GM08714 (cell line): ENCODE measurements at regions not wholly inside any gene's neighbourhood (a gene's known extent, or its start where the extent isn't known, plus 50 kb on each side); places are given as distances from the start of the nearest gene placed in this dataset.

ENCODE experiments used
- H3K4me3 ChIP-seq: fragments of 200-500 bp; sonication (Bioruptor generic); 2 replicates; pipeline ENCODE4 v1.5.1; 2014; ENCODE audit warnings: mild to moderate bottlenecking, low read length, inconsistent platforms
- ZNF274 ChIP-seq: IDR thresholded peaks from 2 replicates; pipeline ENCODE4 v1.6.1; 2012; ENCODE audit warnings: mild to moderate bottlenecking, low read depth, low read length

DNA sequence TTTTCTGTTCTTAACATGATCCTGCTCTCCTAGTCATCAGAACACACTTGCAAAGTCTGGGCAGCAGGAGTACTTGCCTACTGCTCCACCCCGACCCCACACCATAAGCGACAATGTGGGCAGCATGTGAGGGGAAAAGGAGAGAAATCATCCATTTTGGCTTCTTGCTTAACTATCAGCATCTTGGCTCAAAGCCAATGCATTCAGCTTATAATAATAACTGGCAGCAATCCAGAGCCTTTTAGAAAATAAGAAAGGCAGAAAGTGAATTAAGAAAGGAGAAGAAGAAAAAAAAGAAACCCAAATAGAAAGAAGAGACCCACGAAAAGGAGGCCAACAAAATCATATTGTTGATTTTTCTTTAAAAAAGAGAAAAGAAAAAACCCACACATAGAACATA lies 930.8 kb downstream of the BCL11B start:
- TF ChIP-seq ZNF274: no peak
- H3K4me3 ChIP-seq: no peak overlapping the region

DNA sequence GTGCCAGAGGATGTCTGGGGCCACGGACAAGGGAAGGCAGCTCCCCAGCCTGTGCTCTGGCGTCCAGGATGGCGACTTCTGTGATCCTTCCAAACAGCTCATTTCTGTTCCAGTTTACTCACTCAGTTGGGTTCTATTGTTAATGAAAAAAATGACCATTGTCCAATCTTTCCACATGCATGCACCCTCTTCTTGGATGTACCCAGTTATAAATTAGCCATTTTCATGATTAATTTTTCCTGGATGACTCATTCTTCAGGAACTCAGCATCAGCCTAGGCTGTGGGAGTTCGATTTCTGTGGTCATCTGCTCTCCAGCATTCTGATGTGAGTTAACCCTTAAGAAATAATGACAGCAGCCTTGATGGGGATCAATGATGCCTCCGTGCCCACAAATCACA lies 926.8 kb downstream of the BCL11B start:
- H3K4me3 ChIP-seq: no peak overlapping the region
- no peak for TF ChIP-seq ZNF274

DNA sequence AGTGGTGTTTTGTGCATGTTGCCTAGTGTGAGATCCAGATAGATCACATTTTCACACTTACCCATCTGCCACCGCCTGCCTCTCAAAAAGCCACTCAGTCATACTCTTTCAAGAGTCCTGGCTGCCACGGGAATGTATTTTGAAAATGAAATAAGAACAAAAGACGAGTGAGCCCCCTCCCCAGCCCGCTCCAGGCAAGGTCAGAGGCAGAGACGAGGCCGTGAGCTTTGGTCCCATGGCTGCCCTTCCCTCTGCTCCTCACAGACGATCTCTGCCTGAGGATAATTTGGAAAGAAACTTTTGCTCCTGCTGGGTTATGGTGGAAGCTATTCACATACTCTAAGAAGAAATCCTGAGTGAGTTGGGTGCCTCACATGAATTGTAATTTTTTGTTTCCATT lies 924.3 kb downstream of the BCL11B start:
- H3K4me3 ChIP-seq: no peak overlapping the region
- no peak for TF ChIP-seq ZNF274

DNA sequence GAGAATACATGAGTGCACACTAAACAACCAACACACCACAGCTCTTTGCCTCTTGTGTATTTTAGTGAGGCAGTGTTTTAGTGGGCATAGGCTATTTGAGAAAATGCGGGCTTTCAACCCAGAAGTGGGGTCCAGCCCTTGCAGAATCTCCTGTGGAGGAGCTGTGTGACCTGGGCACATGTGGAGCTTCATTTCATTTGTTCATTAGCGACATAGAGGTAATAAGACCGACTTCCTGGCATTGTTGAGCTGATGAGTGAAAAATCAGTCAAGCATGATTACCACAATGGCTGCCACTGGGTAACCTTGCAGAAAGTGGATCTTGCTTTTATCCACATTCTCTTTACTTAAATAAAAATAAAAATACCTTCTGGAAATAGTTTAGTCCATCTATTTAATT lies 923.5 kb downstream of the BCL11B start:
- no peak overlapping the region for H3K4me3 ChIP-seq
- no peak for TF ChIP-seq ZNF274

DNA sequence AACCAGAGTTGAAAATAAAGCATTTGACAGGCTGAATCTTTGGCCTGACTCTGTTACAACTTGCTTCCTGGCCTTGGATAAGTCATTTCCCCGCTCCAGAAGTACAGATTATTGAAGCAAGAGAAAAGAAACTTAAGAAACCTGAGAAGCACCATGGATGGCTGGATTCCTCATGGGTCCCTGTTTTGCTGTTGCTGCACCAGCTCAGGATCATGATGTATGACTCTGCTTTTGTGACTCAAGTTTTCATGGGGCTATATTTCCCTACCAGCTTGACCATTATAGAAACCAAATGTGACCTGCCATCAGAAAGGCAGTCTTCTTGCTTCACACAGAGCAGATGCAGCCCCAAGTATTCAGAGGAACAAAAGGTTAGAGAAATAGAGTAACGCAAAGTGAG lies 921.8 kb downstream of the BCL11B start:
- H3K4me3 ChIP-seq: no peak overlapping the region
- TF ChIP-seq ZNF274: no peak

DNA sequence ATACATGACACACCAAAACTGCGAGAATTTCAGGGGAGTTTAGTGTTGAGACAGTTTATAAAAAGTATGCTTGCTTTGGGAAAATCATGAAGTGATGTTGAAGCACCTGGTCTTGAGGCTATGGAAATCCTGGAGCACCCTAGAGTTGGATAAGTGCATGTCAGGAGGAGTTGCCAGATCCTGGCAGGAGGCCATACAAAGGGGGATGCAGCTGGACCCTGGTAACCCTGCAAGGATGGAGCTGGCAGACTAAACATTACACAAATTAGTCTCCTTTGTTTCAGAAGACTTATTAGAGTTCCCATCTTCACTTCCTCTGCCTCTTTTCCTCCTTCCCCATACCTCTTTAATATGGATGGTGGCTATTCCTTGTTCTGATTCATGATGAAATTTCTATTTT lies 907.0 kb downstream of the BCL11B start:
- TF ChIP-seq ZNF274: no peak
- H3K4me3 ChIP-seq: no peak overlapping the region

DNA sequence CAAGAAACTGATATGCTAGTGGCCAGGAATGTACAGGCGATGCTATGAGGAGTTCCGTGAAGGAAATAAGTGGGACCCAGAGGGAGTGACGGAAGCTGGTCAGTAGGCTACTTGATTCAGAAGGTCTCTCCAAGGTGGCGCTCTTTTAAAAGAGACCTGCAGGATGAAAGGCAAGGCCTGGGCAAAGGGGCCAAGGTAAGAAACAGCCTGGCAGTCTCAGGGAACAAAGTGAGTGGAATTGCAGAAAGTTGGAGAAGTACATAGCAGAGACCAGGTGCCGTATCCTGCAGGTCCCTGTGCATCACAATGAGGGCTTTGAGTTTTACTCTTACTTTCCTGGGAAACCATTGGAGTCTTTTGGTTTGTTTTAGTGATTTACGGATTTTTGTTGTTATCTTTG lies 905.6 kb downstream of the BCL11B start:
- H3K4me3 ChIP-seq: no peak overlapping the region
- TF ChIP-seq ZNF274: no peak

DNA sequence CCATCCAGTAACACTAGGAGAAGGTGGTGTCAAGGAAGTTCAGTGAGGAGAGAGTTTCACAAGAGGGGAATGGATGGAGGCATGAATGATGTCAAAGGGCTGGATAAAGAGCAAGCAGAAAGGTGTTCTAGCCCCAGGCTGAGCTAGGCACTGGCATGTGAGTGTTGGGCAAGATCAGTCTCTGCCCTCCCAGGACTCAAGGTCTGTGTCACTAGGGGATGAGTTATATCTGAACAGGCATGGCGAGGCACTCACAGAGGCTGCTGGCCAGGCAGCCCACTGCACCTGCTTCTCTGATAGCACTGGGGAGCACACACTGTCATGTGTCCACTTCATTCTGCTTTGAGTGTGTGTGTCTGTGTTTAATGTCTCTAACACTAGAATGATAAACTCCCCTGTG lies 903.8 kb downstream of the BCL11B start:
- H3K4me3 ChIP-seq: no peak overlapping the region
- no peak for TF ChIP-seq ZNF274

DNA sequence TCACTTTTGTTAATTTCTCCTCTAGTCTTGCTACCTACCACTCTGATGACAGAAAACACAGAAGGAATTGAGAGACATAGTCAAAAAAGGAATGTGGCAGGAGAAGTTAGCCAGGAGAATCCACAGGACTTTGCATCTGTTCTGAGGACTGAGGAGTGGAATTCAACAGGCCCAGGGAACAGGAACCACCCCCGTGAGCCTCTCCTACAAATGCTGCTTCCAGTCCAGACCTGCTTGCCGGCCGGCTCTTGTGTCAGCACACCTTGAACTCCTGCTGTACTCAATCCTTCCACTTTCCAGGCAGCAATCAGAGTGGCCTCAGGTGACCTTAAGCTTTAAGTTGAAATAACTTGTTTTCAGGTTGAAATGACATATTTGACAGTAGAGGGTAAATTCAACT lies 903.1 kb downstream of the BCL11B start:
- no peak overlapping the region for H3K4me3 ChIP-seq
- no peak for TF ChIP-seq ZNF274

DNA sequence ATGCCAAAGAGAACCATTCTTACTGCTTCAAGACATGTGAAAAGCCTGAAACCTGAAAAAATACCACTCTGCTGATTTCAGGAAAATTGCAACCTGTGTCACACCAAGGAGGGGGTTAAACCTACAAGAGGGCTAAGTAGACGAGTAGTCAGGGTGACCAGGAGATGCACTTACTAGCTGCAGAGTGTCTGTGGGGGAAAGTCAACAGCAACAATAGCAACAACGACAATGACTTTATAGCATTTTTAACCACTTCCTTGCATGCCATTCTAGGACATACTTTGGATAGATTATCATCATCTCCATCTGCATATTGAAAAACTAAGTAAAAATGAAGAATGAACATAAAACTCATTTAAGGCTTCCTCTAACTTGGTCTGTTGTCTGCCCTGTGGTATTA lies 902.7 kb downstream of the BCL11B start:
- H3K4me3 ChIP-seq: no peak overlapping the region
- TF ChIP-seq ZNF274: no peak

DNA sequence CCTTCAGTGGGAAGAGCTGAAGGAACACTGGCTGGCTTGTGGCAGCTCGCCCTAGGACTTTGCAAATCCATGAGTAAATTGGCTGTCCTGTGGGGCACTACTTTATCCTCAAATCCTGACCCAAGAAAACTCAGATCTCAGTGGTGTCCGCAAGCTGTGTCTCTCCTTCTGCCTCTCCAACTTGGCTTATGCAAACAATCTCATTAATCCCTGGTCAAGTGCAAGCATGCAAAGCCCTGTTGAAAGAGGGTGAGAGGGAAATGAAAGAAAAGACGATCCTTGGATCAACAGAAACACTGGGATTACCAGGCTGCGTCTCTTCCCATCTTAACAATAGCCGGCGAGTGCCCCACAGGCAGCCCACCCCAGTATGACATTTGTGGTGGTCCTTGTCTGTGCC lies 901.6 kb downstream of the BCL11B start:
- no peak for TF ChIP-seq ZNF274
- H3K4me3 ChIP-seq: no peak overlapping the region

DNA sequence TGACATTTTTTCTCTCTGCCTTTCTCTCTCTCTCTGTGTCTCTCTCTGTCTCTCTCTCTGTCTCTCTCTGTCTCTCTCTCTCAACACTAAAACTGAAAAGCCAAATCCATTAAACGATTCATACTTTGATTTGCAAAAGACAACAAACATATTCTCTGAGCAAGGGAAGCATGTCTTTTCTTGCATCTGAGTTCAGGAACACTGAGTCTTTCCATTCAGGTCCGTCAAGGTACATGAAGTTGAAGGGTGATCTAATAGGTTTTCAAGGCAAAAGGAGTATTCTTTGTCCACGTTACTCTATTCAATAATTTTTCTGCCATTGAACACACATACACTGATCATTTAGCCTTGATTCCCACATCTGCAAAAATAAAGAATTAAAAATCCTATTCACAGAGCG lies 900.9 kb downstream of the BCL11B start:
- no peak overlapping the region for H3K4me3 ChIP-seq
- no peak for TF ChIP-seq ZNF274

DNA sequence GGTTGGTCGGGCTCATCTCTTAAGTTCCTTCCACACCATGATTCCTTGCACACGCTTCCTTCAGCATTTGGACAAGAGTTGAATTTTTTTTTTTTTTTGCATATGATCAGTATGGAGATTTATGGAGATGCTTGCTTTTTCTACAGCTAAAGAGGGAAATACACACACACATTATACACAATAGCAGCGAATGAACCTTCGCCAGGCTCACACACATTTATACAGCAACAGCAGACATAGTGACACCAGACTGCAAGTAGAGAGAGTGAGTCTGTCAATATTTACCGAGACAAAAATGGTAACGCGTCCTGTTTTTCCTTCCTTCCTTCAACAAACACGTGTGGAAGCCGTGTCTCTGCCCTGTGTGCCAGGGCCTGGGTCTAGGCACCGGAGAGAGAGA lies 897.9 kb downstream of the BCL11B start:
- no peak overlapping the region for H3K4me3 ChIP-seq
- no peak for TF ChIP-seq ZNF274

DNA sequence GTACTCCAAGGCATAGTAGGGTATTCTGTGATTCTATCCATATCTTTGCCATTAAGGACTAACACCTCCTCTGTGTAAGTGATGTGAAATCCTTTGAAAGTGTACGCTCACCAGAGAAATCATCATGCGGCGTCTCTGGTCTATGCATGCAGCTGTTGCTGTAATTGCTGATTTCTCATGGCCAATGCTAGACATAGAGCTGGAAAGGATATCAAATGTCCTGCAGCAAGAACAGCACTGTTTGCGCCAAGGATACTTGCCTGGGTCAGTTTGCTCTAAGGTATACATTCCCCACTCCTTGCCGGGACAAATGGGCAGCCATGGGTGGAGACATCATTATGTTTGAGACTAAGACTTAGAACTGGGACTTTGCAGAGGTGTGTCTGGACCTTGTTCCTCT lies 896.4 kb downstream of the BCL11B start:
- no peak for TF ChIP-seq ZNF274
- no peak overlapping the region for H3K4me3 ChIP-seq

DNA sequence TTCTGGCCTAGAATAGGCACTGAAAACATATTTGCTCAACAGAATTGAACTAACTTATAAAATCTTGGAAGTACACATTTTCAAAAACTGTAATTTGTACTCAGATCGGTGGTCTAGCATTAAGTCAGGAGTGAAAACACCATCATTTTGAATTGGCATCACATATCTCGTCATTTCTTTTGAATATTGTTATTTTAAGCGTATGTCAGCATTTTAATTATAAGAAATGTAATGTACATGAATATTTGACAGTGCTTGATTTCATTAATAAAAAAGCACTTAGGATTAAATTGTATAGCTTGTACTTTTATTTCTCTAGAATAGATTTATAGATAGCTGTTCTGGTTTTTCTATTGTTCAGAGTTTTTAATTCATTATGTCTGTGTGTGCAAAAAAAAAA lies 892.2 kb downstream of the BCL11B start:
- no peak for TF ChIP-seq ZNF274
- no peak overlapping the region for H3K4me3 ChIP-seq

DNA sequence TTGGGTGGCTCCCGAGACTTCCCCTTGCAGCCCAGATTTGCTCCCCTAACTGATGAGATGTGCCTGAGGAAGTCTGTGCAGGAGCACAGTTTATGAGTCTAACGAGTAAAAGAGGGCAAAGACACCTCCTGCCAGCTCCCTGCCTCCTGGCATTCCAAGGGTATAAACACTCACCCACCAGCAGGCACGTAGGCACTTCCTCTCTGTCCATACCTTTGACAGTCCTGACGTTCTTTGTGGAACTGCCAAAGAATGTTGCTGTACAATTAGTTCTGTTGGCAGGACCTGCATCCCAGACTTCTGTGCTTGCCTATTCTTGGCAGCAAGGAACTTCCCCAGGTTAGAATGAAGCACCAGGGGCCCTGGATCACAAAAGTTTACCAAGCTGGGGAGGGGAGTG lies 889.3 kb downstream of the BCL11B start:
- no peak overlapping the region for H3K4me3 ChIP-seq
- no peak for TF ChIP-seq ZNF274

DNA sequence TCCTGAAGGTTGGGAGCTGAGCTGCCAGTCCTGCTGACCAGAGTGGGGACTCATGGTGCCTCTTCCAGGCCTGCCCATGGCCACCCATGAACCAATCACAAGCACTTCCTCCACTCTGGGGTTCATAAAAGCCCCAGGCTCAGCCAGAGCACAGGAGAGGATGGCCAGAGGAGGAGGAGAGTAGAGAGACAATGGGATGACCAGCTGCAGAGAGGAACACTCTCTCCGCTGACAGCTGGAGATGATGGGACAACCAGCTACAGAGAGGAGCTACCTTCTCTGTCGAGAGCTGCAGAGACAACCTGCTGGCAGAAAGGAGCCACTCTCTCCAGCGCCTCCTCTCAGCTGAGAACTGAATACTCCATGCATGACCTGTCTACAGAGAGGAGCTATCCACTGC lies 886.1 kb downstream of the BCL11B start:
- TF ChIP-seq ZNF274: no peak
- no peak overlapping the region for H3K4me3 ChIP-seq
